H1 (cell line): ENCODE measurements at regions not wholly inside any gene's neighbourhood (a gene's known extent, or its start where the extent isn't known, plus 50 kb on each side); places are given as distances from the start of the nearest gene placed in this dataset.

ENCODE experiments used
- CTCF ChIA-PET: fragments of 300-600 bp; sonication (Branson Sonifier 250); formaldehyde crosslinking; loops from one replicate; lab custom pipeline; 2021; ENCODE audit not compliant: partially characterized antibody; lab: Charles Lee
- POLR2A ChIA-PET: fragments of 300-600 bp; sonication (Branson Sonifier 250); formaldehyde crosslinking; loops from one replicate; lab custom pipeline; 2021; ENCODE audit warnings: inconsistent platforms; ENCODE audit not compliant: partially characterized antibody; lab: Charles Lee
- DNase-seq, 2 experiments: peaks; one replicate each; pipeline versions ENCODE4 v3.0.0 to v3.0.0-alpha.2; 2010 to 2022; ENCODE audit warnings: low spot score in 2 of 2, low read depth in 1 of 2, mixed read lengths in 1 of 2
- FAIRE-seq: peaks from 2 replicates; lab custom pipeline; 2011; peaks lifted over from hg19 to GRCh38; lab: Jason Lieb, UNC
- H2AFZ ChIP-seq: 2 replicates; pipeline ENCODE4 v1.8.1; 2012; ENCODE audit warnings: low read length, inconsistent platforms
- H2AK5ac ChIP-seq: 2 replicates; pipeline ENCODE4 v1.6.1; 2013; ENCODE audit warnings: low read depth, low read length
- H2BK120ac ChIP-seq: replicated peaks from 2 replicates; pipeline ENCODE3; 2013; ENCODE audit warnings: low read depth, low read length, inconsistent platforms
- H2BK12ac ChIP-seq: 2 replicates; pipeline ENCODE4 v1.6.1; 2013; ENCODE audit warnings: low read depth, low read length
- H2BK15ac ChIP-seq: 2 replicates; pipeline ENCODE4 v1.6.1; 2013; ENCODE audit warnings: low read length
- H2BK20ac ChIP-seq: 2 replicates; pipeline ENCODE4 v1.6.1; 2013; ENCODE audit warnings: low read length
- H2BK5ac ChIP-seq: 2 replicates; pipeline ENCODE4 v1.6.1; 2013; ENCODE audit warnings: low read depth, low read length
- H3K14ac ChIP-seq: 2 replicates; pipeline ENCODE4 v1.6.1; 2013; ENCODE audit warnings: inconsistent platforms; ENCODE audit not compliant: insufficient read length
- H3K18ac ChIP-seq: 2 replicates; pipeline ENCODE4 v1.6.1; 2013; ENCODE audit warnings: low read length; ENCODE audit errors: extremely low read depth
- H3K23ac ChIP-seq: 2 replicates; pipeline ENCODE4 v1.6.1; 2013; ENCODE audit warnings: inconsistent platforms; ENCODE audit not compliant: insufficient read length
- H3K23me2 ChIP-seq: 2 replicates; pipeline ENCODE4 v1.6.1; 2013; ENCODE audit warnings: low read depth, low read length
- H3K27ac ChIP-seq: 2 replicates; pipeline ENCODE4 v1.6.1; 2011; ENCODE audit warnings: low read depth, low read length, inconsistent platforms
- H3K27me3 ChIP-seq, 4 experiments: replicated peaks in 1 of 4; 1 replicate in 1 of 4; 2 replicates in 3 of 4; pipeline versions ENCODE4 v1.6.1 to v1.8.1; 2011 to 2013; ENCODE audit warnings: low read length in 3 of 4, mild to moderate bottlenecking in 3 of 4, inconsistent platforms in 2 of 4, mixed read lengths in 2 of 4, moderate library complexity in 1 of 4; ENCODE audit not compliant: control insufficient read depth in 3 of 4, insufficient read depth in 3 of 4; ENCODE audit errors: extremely low read depth in 1 of 4
- H3K36me3 ChIP-seq, 4 experiments: 2 replicates each; pipeline versions ENCODE4 v1.6.1 to v1.8.1; 2011 to 2013; ENCODE audit warnings: mild to moderate bottlenecking in 4 of 4, low read length in 3 of 4, moderate library complexity in 2 of 4, control low read depth in 1 of 4, inconsistent platforms in 1 of 4; ENCODE audit not compliant: insufficient read depth in 4 of 4, control insufficient read depth in 2 of 4
- H3K4ac ChIP-seq: replicated peaks from 2 replicates; pipeline ENCODE3; 2013; ENCODE audit warnings: low read length, low read depth, mixed read lengths, inconsistent platforms; ENCODE audit not compliant: insufficient read length
- H3K4me1 ChIP-seq, 4 experiments: replicated peaks in 1 of 4; 1 replicate in 1 of 4; 2 replicates in 3 of 4; pipeline versions ENCODE4 v1.6.1 to v1.8.1; 2011 to 2013; ENCODE audit warnings: low read length in 3 of 4, inconsistent platforms in 2 of 4, mixed read lengths in 1 of 4; ENCODE audit not compliant: insufficient read depth in 4 of 4, control insufficient read depth in 3 of 4
- H3K4me2 ChIP-seq, 2 experiments: 2 replicates each; pipeline versions ENCODE4 v1.6.1 to v1.8.1; 2011 to 2013; ENCODE audit warnings: low read depth in 2 of 2, low read length in 2 of 2, control low read depth in 1 of 2, inconsistent platforms in 1 of 2, mild to moderate bottlenecking in 1 of 2; ENCODE audit not compliant: insufficient read depth in 1 of 2
- H3K4me3 ChIP-seq, 4 experiments: fragments of 200-600, 300-600 bp in 1 of 4; sonication (generic), shearing (Covaris generic), sonication (Bioruptor Twin) in 1 of 4; 2 replicates each; pipeline versions ENCODE4 v1.5.1 to v1.8.1; 2011 to 2016; ENCODE audit warnings: low read length in 4 of 4, low read depth in 3 of 4, control low read depth in 2 of 4, inconsistent platforms in 2 of 4, mild to moderate bottlenecking in 2 of 4, mixed read lengths in 1 of 4, moderate library complexity in 1 of 4; ENCODE audit not compliant: insufficient read depth in 2 of 4; ENCODE audit errors: extremely low read depth in 1 of 4
- H3K56ac ChIP-seq: replicated peaks from 2 replicates; pipeline ENCODE3; 2013; ENCODE audit warnings: low read depth, mild to moderate bottlenecking, mixed read lengths, low read length, inconsistent platforms; ENCODE audit not compliant: insufficient read length
- H3K79me1 ChIP-seq: 2 replicates; pipeline ENCODE4 v1.6.1; 2013; ENCODE audit warnings: low read depth, low read length, control low read depth
- H3K79me2 ChIP-seq, 2 experiments: 2 replicates each; pipeline versions ENCODE4 v1.6.1 to v1.8.1; 2012 to 2013; ENCODE audit warnings: low read length in 2 of 2, mild to moderate bottlenecking in 2 of 2, inconsistent platforms in 1 of 2; ENCODE audit not compliant: insufficient read depth in 2 of 2, control insufficient read depth in 1 of 2
- H3K9ac ChIP-seq, 4 experiments: replicated peaks in 1 of 4; 1 replicate in 1 of 4; 2 replicates in 3 of 4; pipeline versions ENCODE4 v1.6.1 to v1.8.1; 2011 to 2013; ENCODE audit warnings: low read depth in 3 of 4, low read length in 3 of 4, control low read depth in 2 of 4, mild to moderate bottlenecking in 2 of 4, moderate library complexity in 2 of 4, inconsistent platforms in 1 of 4; ENCODE audit errors: extremely low read depth in 1 of 4
- H3K9me3 ChIP-seq, 2 experiments: 2 replicates each; pipeline versions ENCODE4 v1.6.1 to v1.8.1; 2012 to 2013; ENCODE audit warnings: mild to moderate bottlenecking in 2 of 2, moderate library complexity in 2 of 2, control low read depth in 1 of 2, inconsistent platforms in 1 of 2, low read depth in 1 of 2, low read length in 1 of 2, mixed read lengths in 1 of 2; ENCODE audit not compliant: insufficient read depth in 2 of 2
- H4K20me1 ChIP-seq, 2 experiments: replicated peaks in 1 of 2; 2 replicates each; pipeline versions ENCODE3 to v1.8.1; 2011 to 2013; ENCODE audit warnings: inconsistent platforms in 2 of 2, low read length in 2 of 2, mild to moderate bottlenecking in 1 of 2; ENCODE audit not compliant: insufficient read depth in 2 of 2, control insufficient read depth in 1 of 2
- H4K5ac ChIP-seq: 2 replicates; pipeline ENCODE4 v1.6.1; 2013; ENCODE audit warnings: low read length, low read depth, mixed read lengths, inconsistent platforms; ENCODE audit not compliant: insufficient read length
- H4K8ac ChIP-seq: 2 replicates; pipeline ENCODE4 v1.8.0; 2013; ENCODE audit warnings: mild to moderate bottlenecking, moderate library complexity, low read length, inconsistent platforms; ENCODE audit not compliant: insufficient read depth; ENCODE audit errors: extremely low read depth
- H4K91ac ChIP-seq: replicated peaks from 2 replicates; pipeline ENCODE3; 2013; ENCODE audit warnings: low read length, mixed read lengths, inconsistent platforms; ENCODE audit not compliant: insufficient read length
- CHD1 ChIP-seq: IDR thresholded peaks from 2 replicates; pipeline ENCODE4 v1.6.1; 2012; ENCODE audit warnings: low read depth, low read length, improper control_type of control experiment
- CHD2 ChIP-seq: IDR thresholded peaks from 2 replicates; pipeline ENCODE4 v1.6.1; 2012; ENCODE audit warnings: low read length, improper control_type of control experiment
- HDAC6 ChIP-seq: IDR thresholded peaks from one replicate; pipeline ENCODE4 v1.7.1; 2012; ENCODE audit warnings: low read depth, mild to moderate bottlenecking, inconsistent platforms, low read length, moderate library complexity
- JUN ChIP-seq: IDR thresholded peaks from 2 replicates; pipeline ENCODE4 v1.6.1; 2011; ENCODE audit warnings: low read depth, mild to moderate bottlenecking, improper control_type of control experiment, low read length
- NANOG ChIP-seq: IDR thresholded peaks from 2 replicates; pipeline ENCODE4 v1.6.1; 2011; ENCODE audit warnings: low read length, low read depth, mild to moderate bottlenecking, inconsistent platforms; ENCODE audit not compliant: insufficient read depth, poor library complexity, severe bottlenecking
- NRF1 ChIP-seq: IDR thresholded peaks from 2 replicates; pipeline ENCODE4 v1.6.1; 2011; ENCODE audit warnings: mild to moderate bottlenecking, low read depth, low read length, improper control_type of control experiment
- PHF8 ChIP-seq: fragments of 200-600 bp; sonication (generic); conservative IDR thresholded peaks from 2 replicates; pipeline ENCODE4 v1.7.1; 2012; ENCODE audit warnings: low read depth, mild to moderate bottlenecking, inconsistent platforms, low read length, moderate library complexity
- RNF2 ChIP-seq: fragments of 200-900, 300-1000 bp; sonication (generic); IDR thresholded peaks from 2 replicates; pipeline ENCODE4 v1.7.1; 2016; ENCODE audit warnings: borderline replicate concordance, low read depth, mild to moderate bottlenecking, antibody characterized with exemption, low read length; ENCODE audit not compliant: poor library complexity, severe bottlenecking; ENCODE audit errors: missing control alignments
- SP1 ChIP-seq: IDR thresholded peaks from 2 replicates; pipeline ENCODE4 v1.6.1; 2011; ENCODE audit warnings: low read depth, low read length
- TBP ChIP-seq: IDR thresholded peaks from 2 replicates; pipeline ENCODE4 v1.6.1; 2011; ENCODE audit warnings: low read depth, low read length, improper control_type of control experiment
- WGBS, 2 experiments: shearing (Covaris generic) in 1 of 2; methylation state at CpG; one replicate each; pipeline versions ENCODE4 v1.1.6 to v1.1.7; 2013 to 2015; ENCODE audit warnings: low lambda C conversion rate in 2 of 2, mixed read lengths in 2 of 2, inconsistent platforms in 1 of 2, low coverage in 1 of 2, missing lambda C conversion rate in 1 of 2; ENCODE audit not compliant: insufficient replicate concordance in 2 of 2, insufficient coverage in 1 of 2, insufficient read length in 1 of 2; ENCODE audit errors: extremely low coverage in 1 of 2, missing lambda C conversion rate in 1 of 2; 5-methylcytosine and 5-hydroxymethylcytosine counted together
- TF ChIP-seq, protein P1 (sequence below), 3 experiments: IDR thresholded peaks; 1 replicate in 2 of 3; 2 replicates in 1 of 3; pipeline versions ENCODE4 v1.5.1 to v1.6.1; 2011; ENCODE audit warnings: low read length in 3 of 3, mild to moderate bottlenecking in 3 of 3, inconsistent platforms in 2 of 3, low read depth in 1 of 3, moderate library complexity in 1 of 3; ENCODE audit not compliant: insufficient read depth in 1 of 3; ENCODE audit errors: control extremely low read depth in 1 of 3

DNA sequence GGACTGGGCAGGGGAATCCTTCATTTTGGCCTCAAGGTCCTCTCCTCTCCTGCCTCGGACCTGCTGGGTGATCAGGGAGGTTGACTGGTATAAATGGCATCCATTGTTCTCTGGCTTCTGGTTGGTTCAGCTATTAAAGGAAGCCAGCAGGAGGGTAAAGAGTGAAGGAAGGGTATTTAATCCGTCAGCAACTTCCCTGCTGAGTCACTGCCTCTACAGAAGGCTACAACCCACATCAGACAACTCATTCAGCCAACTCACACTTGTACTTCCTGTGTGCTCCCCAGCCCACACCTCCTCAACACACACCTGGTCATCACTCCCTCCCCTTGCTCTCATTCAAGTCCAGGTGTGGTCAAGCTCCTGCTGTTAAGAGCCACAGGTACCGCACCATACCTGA lies 68.3 kb upstream of the MRPS9 start:
- H3K4me3 ChIP-seq = no peak overlapping the region
- no peak overlapping the region for H4K5ac ChIP-seq
- ChIA-PET POLR2A (no interaction called here), CTCF (interaction anchor here (0.6 kb wide), 1 partner anchor 114 kb away, joined by 3 read pairs; no protein-coding TSS in a partner anchor)
- 66% methylated on average over 3 of the region's 3 CpGs; no CpG with 5 or more reads in 1 of the 2 experiments for WGBS, 2 experiments
- H2AK5ac ChIP-seq = no peak overlapping the region
- H3K14ac ChIP-seq = no peak overlapping the region
- peaks cover 0 to 2% of the 10 kb centered on the region in 2 experiments; a peak in 1 of 4 replicates for H3K9me3 ChIP-seq
- FAIRE-seq (peak; percentile 39), DNase-seq (peak in 1 of 2 experiments; percentile 23)
- H4K20me1 ChIP-seq = no peaks in the 10 kb centered on the region
- no peak overlapping the region for H3K4ac ChIP-seq
- no peak overlapping the region for H2BK120ac ChIP-seq
- no peak overlapping the region for H3K27ac ChIP-seq
- no peak overlapping the region for H2BK12ac ChIP-seq
- H4K91ac ChIP-seq = no peak overlapping the region
- H3K56ac ChIP-seq = no peak overlapping the region
- no peaks in the 10 kb centered on the region for H3K79me2 ChIP-seq
- H2BK15ac ChIP-seq = no peak overlapping the region
- no peaks in the 10 kb centered on the region for H3K36me3 ChIP-seq
- H3K79me1 ChIP-seq = no peaks in the 10 kb centered on the region
- no peaks in the 10 kb centered on the region for H3K23me2 ChIP-seq
- peak overlapping the region; percentile 28 to 32; a peak in 2 of 4 replicates for H3K4me2 ChIP-seq
- no peak overlapping the region for H2BK5ac ChIP-seq
- no peak overlapping the region; the same call in 1 of the 2 replicates for H2AFZ ChIP-seq
- no peak overlapping the region for H4K8ac ChIP-seq
- H3K9ac ChIP-seq = no peak overlapping the region
- H3K4me1 ChIP-seq = peaks cover 0 to 7% (median 2%) of the 10 kb centered on the region in 4 experiments; a peak in 5 of 7 replicates
- no peak overlapping the region for H2BK20ac ChIP-seq
- peak overlapping the region; percentile 38; the same call in 1 of the 2 replicates for H3K18ac ChIP-seq
- no peaks in the 10 kb centered on the region; a peak in 1 of 7 replicates for H3K27me3 ChIP-seq
- no peak overlapping the region for H3K23ac ChIP-seq
- TF ChIP-seq SP1 (0 out of 2 replicates have a peak, but pooled peaks have one; percentile 24), HDAC6 (no peak), JUN (no peak), PHF8 (no peak), NANOG (peak; percentile 74), RNF2 (no peak), CHD2 (no peak), TBP (no peak), NRF1 (no peak), CHD1 (no peak)
- TF ChIP-seq, protein P1, sequence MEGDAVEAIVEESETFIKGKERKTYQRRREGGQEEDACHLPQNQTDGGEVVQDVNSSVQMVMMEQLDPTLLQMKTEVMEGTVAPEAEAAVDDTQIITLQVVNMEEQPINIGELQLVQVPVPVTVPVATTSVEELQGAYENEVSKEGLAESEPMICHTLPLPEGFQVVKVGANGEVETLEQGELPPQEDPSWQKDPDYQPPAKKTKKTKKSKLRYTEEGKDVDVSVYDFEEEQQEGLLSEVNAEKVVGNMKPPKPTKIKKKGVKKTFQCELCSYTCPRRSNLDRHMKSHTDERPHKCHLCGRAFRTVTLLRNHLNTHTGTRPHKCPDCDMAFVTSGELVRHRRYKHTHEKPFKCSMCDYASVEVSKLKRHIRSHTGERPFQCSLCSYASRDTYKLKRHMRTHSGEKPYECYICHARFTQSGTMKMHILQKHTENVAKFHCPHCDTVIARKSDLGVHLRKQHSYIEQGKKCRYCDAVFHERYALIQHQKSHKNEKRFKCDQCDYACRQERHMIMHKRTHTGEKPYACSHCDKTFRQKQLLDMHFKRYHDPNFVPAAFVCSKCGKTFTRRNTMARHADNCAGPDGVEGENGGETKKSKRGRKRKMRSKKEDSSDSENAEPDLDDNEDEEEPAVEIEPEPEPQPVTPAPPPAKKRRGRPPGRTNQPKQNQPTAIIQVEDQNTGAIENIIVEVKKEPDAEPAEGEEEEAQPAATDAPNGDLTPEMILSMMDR (IDR thresholded peaks at IDR 0.05; ENCODE audit: control extremely low read depth in 1 of 3, insufficient read depth in 1 of 3, low read depth in 1 of 3, low read length in 3 of 3) = no peak
